MCF 10A (cell line): ENCODE measurements at regions not wholly inside any gene's neighbourhood (a gene's known extent, or its start where the extent isn't known, plus 50 kb on each side); places are given as distances from the start of the nearest gene placed in this dataset.

Experiments used
- BruUV-seq: library from RNA; stranded (reverse); fragments of 400-500 nt; replicated peaks from 2 replicates; lab custom pipeline; 2021; lab: Mats Ljungman, UMichigan
- CTCF ChIA-PET: fragments of 300-600 bp; sonication (Branson Sonifier 250); formaldehyde crosslinking; extraction: SDS; loops from one replicate; lab custom pipeline; 2021; ENCODE audit warnings: antibody characterized with exemption, inconsistent platforms; lab: Yijun Ruan, JAX
- POLR2A ChIA-PET: fragments of 300-600, 350-650 bp; sonication (Branson Sonifier 250); formaldehyde crosslinking; extraction: SDS; loops from one replicate; lab custom pipeline; 2020; ENCODE audit warnings: antibody characterized with exemption, inconsistent platforms; lab: Yijun Ruan, JAX
- DNase-seq: peaks from one replicate; pipeline ENCODE4 v3.0.0-alpha.2; 2018; ENCODE audit not compliant: unreplicated experiment
- H3K27ac Mint-ChIP-seq: one replicate; pipeline ENCODE4 v1.8.0; 2022; ENCODE audit warnings: mild to moderate bottlenecking, low read depth, mixed read lengths; ENCODE audit not compliant: unreplicated experiment
- H3K27me3 Mint-ChIP-seq: one replicate; pipeline ENCODE4 v1.8.0; 2022; ENCODE audit warnings: mixed read lengths; ENCODE audit not compliant: insufficient read depth, unreplicated experiment
- H3K36me3 Mint-ChIP-seq: one replicate; pipeline ENCODE4 v1.8.0; 2022; ENCODE audit warnings: mild to moderate bottlenecking, moderate library complexity, mixed read lengths; ENCODE audit not compliant: insufficient read depth, unreplicated experiment
- H3K4me1 Mint-ChIP-seq: one replicate; pipeline ENCODE4 v1.8.0; 2022; ENCODE audit warnings: mixed read lengths; ENCODE audit not compliant: insufficient read depth, unreplicated experiment
- H3K4me3 Mint-ChIP-seq: one replicate; pipeline ENCODE4 v1.8.0; 2022; ENCODE audit warnings: mild to moderate bottlenecking, moderate library complexity, mixed read lengths; ENCODE audit not compliant: unreplicated experiment
- H3K9me3 Mint-ChIP-seq: one replicate; pipeline ENCODE4 v1.8.0; 2022; ENCODE audit warnings: mixed read lengths; ENCODE audit not compliant: unreplicated experiment
- CTCF ChIP-seq: fragments of 200-600 bp; IDR thresholded peaks from one replicate; pipeline ENCODE4 v1.8.0; 2022; ENCODE audit warnings: antibody characterized with exemption, mild to moderate bottlenecking; ENCODE audit not compliant: unreplicated experiment
- intact Hi-C: fragments of 100-400 bp; cut with micrococcal nuclease; formaldehyde crosslinking; loops from 2 replicates; pipeline ENCODE4 v1.14.1; 2022

- no peak for DNase-seq
- Mint-ChIP-seq H3K27me3 (no peaks in the 10 kb centered on the region), H3K9me3 (no peaks in the 10 kb centered on the region), H3K36me3 (no peaks in the 10 kb centered on the region), H3K4me3 (no peak overlapping the region), H3K27ac (no peak overlapping the region), H3K4me1 (no peaks in the 10 kb centered on the region)
- no TSS peak for BruUV-seq
- POLR2A ChIA-PET: interaction anchor here (0.6 kb wide), 1 partner anchor 357 kb away, joined by 3 read pairs; no protein-coding TSS in a partner anchor
- TF ChIP-seq CTCF: no peak
- CTCF ChIA-PET: interaction anchor here (0.8 to 2.2 kb wide), 4 partner anchors 409 to 676 kb away, joined by 3 to 25 read pairs (median 6); no protein-coding TSS in a partner anchor
- intact Hi-C loops: loop anchor here (1.0 to 2.0 kb wide), 2 partner anchors 413 to 1255 kb away; no protein-coding TSS in a partner anchor
These were observed 53.5 kb upstream of the ACTRT1 start for GRCh38 chrX:128105659-128106058.
